NCI-H2171 treated with DMSO at 0.1 percent for 48 hours (cell line): ENCODE measurements at regions not wholly inside any gene's neighbourhood (a gene's known extent, or its start where the extent isn't known, plus 50 kb on each side); places are given as distances from the start of the nearest gene placed in this dataset.

Source experiments
- DNase-seq: peaks from one replicate; lab custom pipeline; 2025; lab: John Stamatoyannopoulos, UW

GRCh38 chr2:152874955-152875354 is 156.5 kb downstream of the ARL6IP6 start:
- no peak for DNase-seq

- DNase-seq = no peak
Observed at GRCh38 chr2:152870239-152870638, 151.8 kb downstream of the ARL6IP6 start.

GRCh38 chr2:152867397-152867796 is 149.0 kb downstream of the ARL6IP6 start:
- no peak for DNase-seq

GRCh38 chr2:152864601-152865149 is 146.3 kb downstream of the ARL6IP6 start:
- no peak for DNase-seq

- no peak for DNase-seq
Observed at GRCh38 chr2:152863826-152864225, 145.4 kb downstream of the ARL6IP6 start.

- peak; percentile 73 for DNase-seq
Observed at GRCh38 chr2:152861349-152861942, 143.0 kb downstream of the ARL6IP6 start.

- DNase-seq = no peak
Observed at GRCh38 chr2:152858594-152859265, 140.3 kb downstream of the ARL6IP6 start.

GRCh38 chr2:152846697-152847470 is 128.5 kb downstream of the ARL6IP6 start:
- no peak for DNase-seq

- no peak for DNase-seq
Observed at GRCh38 chr2:152835674-152836073, 117.3 kb downstream of the ARL6IP6 start.

- DNase-seq = no peak
Observed at GRCh38 chr2:152827944-152828343, 109.5 kb downstream of the ARL6IP6 start.

- peak; percentile 74 for DNase-seq
Observed at GRCh38 chr2:152826581-152827279, 108.3 kb downstream of the ARL6IP6 start.

- DNase-seq = no peak
Observed at GRCh38 chr2:152825834-152826233, 107.4 kb downstream of the ARL6IP6 start.

- no peak for DNase-seq
Observed at GRCh38 chr2:152823905-152824304, 105.5 kb downstream of the ARL6IP6 start.

- DNase-seq = no peak
Observed at GRCh38 chr2:152822676-152823075, 104.3 kb downstream of the ARL6IP6 start.

GRCh38 chr2:152820048-152820447 is 101.6 kb downstream of the ARL6IP6 start:
- DNase-seq = no peak

- no peak for DNase-seq
Observed at GRCh38 chr2:152815634-152816257, 97.3 kb downstream of the ARL6IP6 start.

GRCh38 chr2:152814475-152815030 is 96.1 kb downstream of the ARL6IP6 start:
- DNase-seq = no peak

GRCh38 chr2:152813351-152813750 is 94.9 kb downstream of the ARL6IP6 start:
- DNase-seq = no peak
